ENCODE measurements at regions not wholly inside any gene's neighbourhood (a gene's known extent, or its start where the extent isn't known, plus 50 kb on each side); places are given as distances from the start of the nearest gene placed in this dataset.

- TF ChIP-seq EZH2phosphoT487 (IDR thresholded peaks at IDR 0.05): no peak
- TF ChIP-seq CTCF (IDR thresholded peaks at IDR 0.05): no peak
- no peak for TF ChIP-seq EZH2 (IDR thresholded peaks at IDR 0.05)
Observed at GRCh38 chr3:107189158-107189791, 188.0 kb upstream of the CCDC54 start.

Measured in neural progenitor cell (in vitro differentiated cells).